ENCODE measurements at regions not wholly inside any gene's neighbourhood (a gene's known extent, or its start where the extent isn't known, plus 50 kb on each side); places are given as distances from the start of the nearest gene placed in this dataset.

DNA sequence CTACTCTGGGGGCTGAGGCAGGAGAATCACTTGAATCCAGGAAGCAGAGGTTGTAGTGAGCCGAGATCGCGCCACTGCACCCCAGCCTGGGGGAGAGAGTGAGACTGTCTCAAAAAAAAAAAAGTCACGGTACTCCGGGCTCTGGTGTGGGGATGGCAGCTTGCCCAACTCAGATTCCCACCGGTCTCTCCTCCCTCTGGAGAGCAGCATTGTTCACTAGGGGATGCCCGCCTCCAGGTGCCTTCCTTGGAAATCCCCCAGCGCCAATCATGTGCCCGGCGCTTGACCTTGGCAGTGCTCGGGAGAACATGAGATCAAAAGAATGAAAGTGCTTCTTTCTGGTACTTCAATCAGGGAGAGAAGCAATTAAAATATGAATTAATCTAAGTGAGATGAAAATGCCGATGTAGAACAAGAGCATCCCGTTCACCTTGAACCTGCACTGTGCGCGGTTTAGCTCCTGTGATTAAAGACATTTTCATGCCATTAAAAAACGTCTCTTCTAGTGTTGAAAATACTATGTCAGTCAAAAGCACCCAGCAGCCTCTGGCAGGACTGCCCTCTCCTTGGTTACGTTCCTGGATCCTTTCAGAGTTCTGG, 1127.3 kb upstream of the AUTS2 start:
- Histone ChIP-seq H3K4me3 (no peak overlapping the region), H4K20me1 (no peaks in the 10 kb centered on the region), H3K4me1 (peaks cover 0 to 21% (median 11%) of the 10 kb centered on the region in 10 experiments; a peak in 12 of 20 replicates), H3K27me3 (no peaks in the 10 kb centered on the region), H3K9ac (no peak overlapping the region), H3K36me3 (no peaks in the 10 kb centered on the region), H3K9me3 (replicated peaks in 1 of 11) (peaks cover 0 to 18% (median 0%) of the 10 kb centered on the region in 11 experiments; a peak in 5 of 22 replicates), H3K4me2 (no peak overlapping the region), H3K27ac (no peak overlapping the region)
- TF ChIP-seq Cebpa-rat (IDR thresholded peaks at IDR 0.05): no peak

DNA sequence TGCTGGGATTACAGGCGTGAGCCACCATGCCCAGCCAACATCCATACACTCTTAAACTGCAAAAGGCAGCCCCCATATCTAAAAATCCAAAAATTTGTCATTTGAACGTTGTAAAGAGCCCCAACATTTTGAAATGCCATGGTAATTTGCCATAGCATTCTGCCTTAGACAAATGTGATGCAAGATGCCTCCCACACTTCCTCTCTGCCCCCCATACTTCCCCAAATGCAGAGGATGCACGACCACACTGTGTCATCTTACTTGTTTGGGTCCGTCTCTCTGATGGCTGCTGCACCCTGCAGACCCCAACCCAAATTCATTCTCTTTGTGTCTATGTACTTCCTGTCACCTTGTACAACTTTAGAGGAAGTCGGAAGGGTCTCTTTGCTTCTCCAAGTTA, 1125.6 kb upstream of the AUTS2 start:
- Histone ChIP-seq H4K20me1 (no peaks in the 10 kb centered on the region), H3K4me3 (no peak overlapping the region), H3K9ac (no peak overlapping the region), H3K27me3 (no peaks in the 10 kb centered on the region), H3K27ac (peak overlapping the region in 1 of 11 experiments; percentile 34; a peak in 2 of 22 replicates), H3K4me1 (peaks cover 0 to 21% (median 11%) of the 10 kb centered on the region in 10 experiments; a peak in 12 of 20 replicates), H3K36me3 (no peaks in the 10 kb centered on the region), H3K9me3 (replicated peaks in 1 of 11) (peaks cover 0 to 12% (median 0%) of the 10 kb centered on the region in 11 experiments; a peak in 4 of 22 replicates), H3K4me2 (peak overlapping the region in 9 of 11 experiments; percentile 3 to 68 (median 42); a peak in 13 of 22 replicates)
- TF ChIP-seq Cebpa-rat (IDR thresholded peaks at IDR 0.05): peak in 5 of 11 experiments; percentile 13 to 48 (median 29); a peak in 2 of 22 replicates

DNA sequence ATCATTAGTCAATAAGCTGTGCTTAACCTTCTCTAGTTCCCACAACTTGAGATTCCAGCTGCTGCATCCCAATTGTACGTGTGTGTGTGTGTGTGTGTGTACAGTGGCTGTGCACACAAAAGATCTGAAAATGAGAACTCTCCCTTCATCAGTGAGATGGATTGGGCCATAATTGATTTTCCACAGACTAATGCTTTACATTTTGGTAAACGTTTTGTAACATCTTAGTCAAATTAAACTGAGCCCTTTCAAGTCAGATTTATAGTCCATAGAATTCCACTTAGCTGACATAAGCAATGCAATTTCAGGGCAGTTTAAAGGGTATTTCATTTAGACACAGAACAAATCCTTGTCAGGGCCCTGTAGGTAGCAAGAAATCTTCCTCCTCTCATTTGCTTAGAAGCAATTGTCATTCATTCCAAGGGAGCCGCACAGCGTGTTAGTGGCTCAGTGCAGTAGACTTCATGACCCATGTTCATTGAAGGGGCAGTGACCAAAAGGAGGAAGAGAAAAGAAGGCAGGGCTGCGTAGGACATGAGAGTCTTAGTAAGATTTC, 1123.5 kb upstream of the AUTS2 start:
- no peak for TF ChIP-seq Cebpa-rat (IDR thresholded peaks at IDR 0.05)
- H3K4me2 ChIP-seq: no peak overlapping the region
- H3K4me1 ChIP-seq: peaks cover 0 to 21% (median 11%) of the 10 kb centered on the region in 10 experiments; a peak in 12 of 20 replicates
- H3K9ac ChIP-seq: no peak overlapping the region
- H3K36me3 ChIP-seq: no peaks in the 10 kb centered on the region
- no peaks in the 10 kb centered on the region for H4K20me1 ChIP-seq
- H3K9me3 ChIP-seq (replicated peaks in 1 of 11): peaks cover 0 to 12% (median 0%) of the 10 kb centered on the region in 11 experiments; a peak in 1 of 22 replicates
- H3K27ac ChIP-seq: no peak overlapping the region
- no peak overlapping the region for H3K4me3 ChIP-seq
- H3K27me3 ChIP-seq: no peaks in the 10 kb centered on the region

DNA sequence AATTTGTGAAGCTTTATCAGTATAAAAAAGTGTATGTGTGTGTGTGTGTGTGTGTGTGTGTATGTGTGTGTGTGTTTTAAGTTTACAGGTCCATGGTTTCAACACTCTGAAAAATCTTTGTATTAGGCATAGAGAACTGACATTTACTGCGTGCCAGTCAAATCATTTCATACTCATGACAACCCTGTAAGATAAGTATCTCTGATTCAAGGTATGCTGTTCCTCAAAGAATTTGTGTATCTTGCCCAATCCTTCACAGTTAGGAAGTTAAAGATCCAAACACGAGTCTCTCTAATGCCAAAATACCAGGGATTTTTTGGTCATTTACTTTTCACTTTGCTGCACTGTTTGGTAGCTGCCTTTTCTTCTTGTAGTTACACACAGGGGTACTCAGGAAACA, 1121.3 kb upstream of the AUTS2 start:
- Histone ChIP-seq H3K27me3 (no peaks in the 10 kb centered on the region), H3K9ac (no peak overlapping the region), H3K4me1 (peaks cover 0 to 15% (median 11%) of the 10 kb centered on the region in 10 experiments; a peak in 12 of 20 replicates), H3K4me3 (no peak overlapping the region), H4K20me1 (no peaks in the 10 kb centered on the region), H3K9me3 (replicated peaks in 1 of 11) (peaks cover 0 to 4% (median 0%) of the 10 kb centered on the region in 11 experiments; a peak in 1 of 22 replicates), H3K4me2 (no peak overlapping the region), H3K36me3 (no peaks in the 10 kb centered on the region), H3K27ac (no peak overlapping the region)
- TF ChIP-seq Cebpa-rat (IDR thresholded peaks at IDR 0.05): no peak

DNA sequence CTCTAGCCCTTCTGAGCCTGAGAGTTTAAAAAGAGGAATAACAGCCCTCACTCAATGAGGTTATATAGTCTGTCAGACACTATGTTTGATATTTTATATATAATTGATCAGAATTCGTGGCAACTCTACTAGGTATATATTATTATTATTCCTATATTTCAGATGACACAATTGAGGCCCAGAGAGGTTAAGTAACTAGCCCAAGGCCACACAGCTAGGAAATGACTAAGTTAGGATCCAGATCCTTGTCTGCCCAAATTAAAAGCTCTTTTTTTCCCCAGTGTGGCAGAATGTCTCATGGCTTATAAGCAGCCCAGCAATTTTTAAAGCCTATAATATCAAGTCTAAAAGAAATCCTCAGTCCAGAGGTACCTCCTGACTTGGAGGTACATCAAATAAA, 1119.9 kb upstream of the AUTS2 start:
- TF ChIP-seq Cebpa-rat (IDR thresholded peaks at IDR 0.05): no peak
- H3K4me2 ChIP-seq: no peak overlapping the region
- H4K20me1 ChIP-seq: no peaks in the 10 kb centered on the region
- no peaks in the 10 kb centered on the region for H3K27me3 ChIP-seq
- peaks cover 0 to 14% (median 0%) of the 10 kb centered on the region in 11 experiments; a peak in 3 of 22 replicates for H3K9me3 ChIP-seq (replicated peaks in 1 of 11)
- peaks cover 0 to 2% (median under 1%) of the 10 kb centered on the region in 10 experiments; a peak in 7 of 20 replicates for H3K4me1 ChIP-seq
- H3K36me3 ChIP-seq: no peaks in the 10 kb centered on the region
- H3K27ac ChIP-seq: no peak overlapping the region
- H3K9ac ChIP-seq: no peak overlapping the region
- H3K4me3 ChIP-seq: no peak overlapping the region

DNA sequence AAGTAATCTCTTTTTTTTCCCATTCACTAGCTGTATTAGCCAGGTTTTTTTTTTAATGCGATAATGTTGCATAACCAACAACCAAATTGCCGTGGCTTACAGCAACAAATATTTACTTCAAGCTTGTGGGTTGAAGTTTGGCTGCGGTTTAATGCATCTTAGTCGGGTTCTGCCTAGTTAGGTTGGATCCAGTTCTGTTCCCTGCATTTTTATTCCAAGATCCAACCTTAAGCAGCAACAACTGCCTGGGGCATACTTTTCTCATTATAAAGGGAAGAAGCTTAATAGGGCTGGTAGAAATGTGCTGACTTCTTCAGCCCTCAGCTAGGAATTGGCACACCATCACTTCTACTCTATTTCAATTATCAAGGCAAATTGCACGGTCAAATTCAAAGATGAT, 1115.5 kb upstream of the AUTS2 start:
- H3K9me3 ChIP-seq (replicated peaks in 1 of 11): peaks cover 0 to 14% (median 4%) of the 10 kb centered on the region in 11 experiments; a peak in 5 of 22 replicates
- no peaks in the 10 kb centered on the region for H3K36me3 ChIP-seq
- H3K27ac ChIP-seq: no peak overlapping the region
- no peak for TF ChIP-seq Cebpa-rat (IDR thresholded peaks at IDR 0.05)
- H4K20me1 ChIP-seq: no peaks in the 10 kb centered on the region
- no peaks in the 10 kb centered on the region for H3K27me3 ChIP-seq
- no peak overlapping the region for H3K4me3 ChIP-seq
- H3K4me2 ChIP-seq: no peak overlapping the region
- no peak overlapping the region for H3K9ac ChIP-seq
- no peaks in the 10 kb centered on the region for H3K4me1 ChIP-seq

DNA sequence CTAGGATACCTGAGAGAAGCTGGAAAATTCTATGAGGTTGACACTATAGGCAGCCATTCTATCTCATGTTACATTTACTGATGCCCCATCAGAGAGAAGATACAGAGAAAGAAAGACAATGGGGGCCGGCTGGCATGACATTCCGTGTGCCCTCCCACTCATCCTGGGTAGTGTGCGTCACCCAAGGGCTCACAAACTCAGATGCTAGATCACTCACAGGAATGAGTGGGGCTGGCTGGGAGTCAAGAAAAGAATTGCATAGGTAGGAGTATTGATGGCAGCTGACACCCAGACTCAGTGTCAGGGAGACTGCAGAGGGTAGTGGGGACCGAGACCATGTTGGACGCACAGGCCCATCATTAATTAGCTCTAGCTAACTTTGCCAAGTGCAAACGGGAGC, 1113.5 kb upstream of the AUTS2 start:
- Histone ChIP-seq H3K4me1 (no peaks in the 10 kb centered on the region), H3K27me3 (no peaks in the 10 kb centered on the region), H3K4me2 (no peak overlapping the region), H4K20me1 (no peaks in the 10 kb centered on the region), H3K36me3 (no peaks in the 10 kb centered on the region), H3K4me3 (no peak overlapping the region), H3K9me3 (replicated peaks in 1 of 11) (peaks cover 0 to 14% (median 4%) of the 10 kb centered on the region in 11 experiments; a peak in 5 of 22 replicates), H3K9ac (no peak overlapping the region), H3K27ac (no peak overlapping the region)
- no peak for TF ChIP-seq Cebpa-rat (IDR thresholded peaks at IDR 0.05)

DNA sequence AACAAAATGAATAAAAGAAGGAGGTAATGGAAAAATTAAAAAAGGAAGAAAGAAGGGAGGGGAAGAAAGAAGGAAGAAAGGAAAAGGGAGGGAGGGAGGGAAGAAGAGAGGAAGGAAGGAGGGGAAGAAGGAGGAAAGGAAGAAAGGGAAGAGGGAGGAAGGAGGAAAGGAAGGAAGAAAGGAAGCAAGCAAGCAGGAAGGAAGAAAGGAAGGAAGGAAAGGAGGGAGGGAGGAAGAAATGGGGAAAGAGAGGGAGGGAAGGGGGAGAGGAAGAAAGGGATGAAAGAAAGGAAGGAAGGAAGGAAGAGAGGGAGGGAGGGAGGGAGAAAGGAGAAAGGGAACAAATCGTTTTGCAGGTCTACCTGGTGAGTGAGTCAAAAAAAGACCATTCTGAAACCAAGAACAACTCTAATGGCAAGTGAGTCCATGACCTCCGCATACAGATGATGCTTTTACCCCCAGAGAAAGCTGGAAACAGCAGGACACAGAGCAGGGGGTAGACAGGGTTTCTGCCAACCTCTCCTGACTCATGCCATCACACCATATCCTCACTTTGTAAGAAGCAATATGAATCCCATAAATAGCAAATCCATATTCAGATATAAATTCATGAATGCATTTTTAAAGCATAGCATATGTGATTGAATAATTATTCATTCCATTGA, 1112.9 kb upstream of the AUTS2 start:
- Histone ChIP-seq H3K27ac (no peak overlapping the region), H3K9ac (no peak overlapping the region), H3K9me3 (replicated peaks in 1 of 11) (peaks cover 0 to 14% (median 4%) of the 10 kb centered on the region in 11 experiments; a peak in 5 of 22 replicates), H4K20me1 (no peaks in the 10 kb centered on the region), H3K36me3 (no peaks in the 10 kb centered on the region), H3K4me2 (no peak overlapping the region), H3K4me1 (no peaks in the 10 kb centered on the region), H3K4me3 (no peak overlapping the region), H3K27me3 (no peaks in the 10 kb centered on the region)
- no peak for TF ChIP-seq Cebpa-rat (IDR thresholded peaks at IDR 0.05)

DNA sequence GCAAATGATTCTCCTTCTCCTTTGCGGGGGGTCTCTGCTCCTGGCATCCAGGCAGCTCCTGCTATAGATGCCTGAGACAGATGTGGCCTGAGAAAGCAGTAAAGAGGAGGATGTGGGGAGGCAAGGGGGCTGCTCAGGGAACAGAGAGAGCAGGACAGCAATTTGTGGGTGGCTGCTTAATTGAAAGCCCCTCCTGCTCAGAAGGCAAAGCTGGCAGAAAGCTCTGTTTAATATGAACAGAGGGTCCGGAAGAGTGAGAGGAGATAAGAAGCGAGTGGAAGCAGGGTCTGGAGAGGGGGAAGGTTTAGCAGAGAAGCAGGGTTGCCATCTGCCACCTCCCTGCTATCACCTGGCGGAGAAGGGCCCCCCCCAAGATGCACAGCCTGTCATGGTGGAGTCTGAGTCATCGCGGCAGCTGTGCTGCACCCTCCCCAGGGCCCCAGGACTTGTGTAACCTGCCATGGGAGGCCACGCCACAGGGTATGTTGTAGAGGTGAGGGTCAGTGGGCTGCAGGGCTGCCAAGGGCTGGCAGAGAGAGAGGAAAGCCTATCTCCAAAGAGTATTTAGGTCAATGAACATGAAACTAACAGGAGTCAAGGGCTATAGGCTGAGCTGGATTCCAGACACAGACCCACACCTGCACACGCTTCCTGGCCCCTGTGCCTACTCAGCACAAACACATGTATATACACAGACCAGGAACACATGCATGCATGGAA, 1109.8 kb upstream of the AUTS2 start:
- Histone ChIP-seq H3K4me2 (no peak overlapping the region), H3K36me3 (no peaks in the 10 kb centered on the region), H4K20me1 (no peaks in the 10 kb centered on the region), H3K9me3 (replicated peaks in 1 of 11) (peaks cover 0 to 6% (median 4%) of the 10 kb centered on the region in 11 experiments; a peak in 8 of 22 replicates), H3K27ac (no peak overlapping the region), H3K4me3 (no peak overlapping the region), H3K27me3 (no peaks in the 10 kb centered on the region), H3K4me1 (no peaks in the 10 kb centered on the region), H3K9ac (no peak overlapping the region)
- no peak for TF ChIP-seq Cebpa-rat (IDR thresholded peaks at IDR 0.05)

Data from BLaER1 treated with 17β-estradiol and CSF1 and Interleukin-3, amounts not matched to agents 10 nM and 100 nM (cell line).